ENCODE measurements at regions not wholly inside any gene's neighbourhood (a gene's known extent, or its start where the extent isn't known, plus 50 kb on each side); places are given as distances from the start of the nearest gene placed in this dataset.

- TF ChIP-seq CTCF (IDR thresholded peaks at IDR 0.05) (no peak), POLR2A (IDR thresholded peaks at IDR 0.05) (no peak)
- peaks cover 0 to 14% (median 0%) of the 10 kb centered on the region in 12 donors for H3K4me1 ChIP-seq
- no peak overlapping the region for H3K4me3 ChIP-seq
- ATAC-seq, result peak in 3 of 4 donors; percentile 41 to 68 (median 48)
- peak in 2 of 5 donors; percentile 22 to 49 for DNase-seq
- 60 to 64% (median 62%) methylated on average over 9 of the region's 9 CpGs for WGBS, 4 donors
- no peaks in the 10 kb centered on the region for H3K36me3 ChIP-seq
- no peak overlapping the region for H3K27ac ChIP-seq
- H3K27me3 ChIP-seq, result no peaks in the 10 kb centered on the region
- intact Hi-C loops (cut with DNase I), result no loop called here
- no peaks in the 10 kb centered on the region for H3K9me3 ChIP-seq
Measured at GRCh38 chr5:71810023-71810422, 90.9 kb downstream of the CARTPT start.

- DNase-seq (no peak), ATAC-seq (peak in 1 of 4 donors; percentile 16)
- H3K27me3 ChIP-seq, result no peaks in the 10 kb centered on the region
- no peaks in the 10 kb centered on the region for H3K36me3 ChIP-seq
- intact Hi-C loops (cut with DNase I), result no loop called here
- TF ChIP-seq POLR2A (IDR thresholded peaks at IDR 0.05) (no peak), CTCF (IDR thresholded peaks at IDR 0.05) (no peak)
- H3K4me1 ChIP-seq, result peaks cover 0 to 14% (median 0%) of the 10 kb centered on the region in 12 donors
- no peak overlapping the region for H3K4me3 ChIP-seq
- no peak overlapping the region for H3K27ac ChIP-seq
- no peaks in the 10 kb centered on the region for H3K9me3 ChIP-seq
- 74 to 81% (median 75%) methylated on average over 9 of the region's 9 CpGs for WGBS, 4 donors
Measured at GRCh38 chr5:71810471-71811195, 91.6 kb downstream of the CARTPT start.

DNA sequence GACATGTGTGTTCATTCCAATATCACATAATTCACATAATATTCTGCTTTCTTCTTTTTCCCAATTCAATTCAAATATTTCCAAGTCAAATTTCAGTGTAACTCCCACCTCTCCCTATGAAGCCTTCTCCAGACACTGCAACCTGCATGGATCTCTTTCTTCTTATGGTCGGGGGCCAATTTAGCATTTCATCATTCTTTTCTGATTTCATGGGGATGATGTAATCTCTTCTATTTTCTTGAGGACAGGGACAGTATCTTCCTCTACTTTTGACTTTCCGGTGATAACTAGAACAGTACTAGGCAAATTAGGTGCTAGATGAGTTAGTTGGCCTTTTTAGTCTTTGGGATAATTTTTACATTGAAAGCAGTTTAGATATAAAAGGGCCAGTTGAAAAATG, 92.7 kb downstream of the CARTPT start:
- no peak for ATAC-seq
- TF ChIP-seq POLR2A (IDR thresholded peaks at IDR 0.05) (no peak), CTCF (IDR thresholded peaks at IDR 0.05) (no peak)
- 92 to 97% (median 92%) methylated on average over 2 of the region's 2 CpGs for WGBS, 4 donors
- H3K9me3 ChIP-seq, result no peaks in the 10 kb centered on the region
- H3K4me1 ChIP-seq, result peaks cover 0 to 14% (median 0%) of the 10 kb centered on the region in 12 donors
- H3K36me3 ChIP-seq, result no peaks in the 10 kb centered on the region
- no peak for DNase-seq
- intact Hi-C loops (cut with DNase I), result no loop called here
- H3K4me3 ChIP-seq, result no peak overlapping the region
- H3K27me3 ChIP-seq, result no peaks in the 10 kb centered on the region
- no peak overlapping the region for H3K27ac ChIP-seq

GRCh38 chr5:71816307-71816706, 97.2 kb downstream of the CARTPT start:
- 51 to 78% (median 67%) methylated on average over 4 of the region's 4 CpGs for WGBS, 4 donors
- no peaks in the 10 kb centered on the region for H3K27me3 ChIP-seq
- H3K4me3 ChIP-seq, result no peak overlapping the region
- intact Hi-C loops (cut with DNase I), result no loop called here
- H3K27ac ChIP-seq, result no peak overlapping the region
- no peaks in the 10 kb centered on the region for H3K36me3 ChIP-seq
- TF ChIP-seq CTCF (IDR thresholded peaks at IDR 0.05), result no peak
- TF ChIP-seq POLR2A (IDR thresholded peaks at IDR 0.05), result no peak
- H3K4me1 ChIP-seq, result no peaks in the 10 kb centered on the region
- DNase-seq (no peak), ATAC-seq (no peak)
- peaks cover 0 to 10% (median 0%) of the 10 kb centered on the region in 12 donors for H3K9me3 ChIP-seq
